Parathyroid adenoma (tissue), 2 donors: ENCODE measurements at regions not wholly inside any gene's neighbourhood (a gene's known extent, or its start where the extent isn't known, plus 50 kb on each side); places are given as distances from the start of the nearest gene placed in this dataset.

Source experiments
- H2AFZ ChIP-seq: fragments of 300-600 bp; sonication (generic); one replicate; pipeline ENCODE4 v1.7.0; 2017; ENCODE audit warnings: antibody characterized with exemption, mild to moderate bottlenecking
- H3K27ac ChIP-seq: fragments of 300-600 bp; sonication (generic); one replicate; pipeline ENCODE4 v1.7.0; 2017
- H3K27me3 ChIP-seq: fragments of 300-600 bp; sonication (generic); one replicate; pipeline ENCODE4 v1.7.0; 2017; ENCODE audit warnings: low read length; ENCODE audit not compliant: control insufficient read depth, insufficient read depth
- H3K36me3 ChIP-seq: fragments of 300-600 bp; sonication (generic); one replicate; pipeline ENCODE4 v1.7.0; 2017; ENCODE audit warnings: low read length; ENCODE audit not compliant: control insufficient read depth, insufficient read depth
- H3K4me1 ChIP-seq: fragments of 300-600 bp; sonication (generic); one replicate; pipeline ENCODE4 v1.7.0; 2017; ENCODE audit warnings: control low read depth
- H3K4me2 ChIP-seq: fragments of 300-600 bp; sonication (generic); one replicate; pipeline ENCODE4 v1.7.0; 2017; ENCODE audit warnings: low read length
- H3K4me3 ChIP-seq: fragments of 300-600 bp; sonication (generic); one replicate; pipeline ENCODE4 v1.7.0; 2017; ENCODE audit warnings: low read depth, low read length
- H3K79me2 ChIP-seq: fragments of 300-600 bp; sonication (generic); one replicate; pipeline ENCODE4 v1.7.0; 2017; ENCODE audit warnings: control low read depth
- H3K9ac ChIP-seq: fragments of 300-600 bp; sonication (generic); one replicate; pipeline ENCODE4 v1.7.0; 2017; ENCODE audit warnings: mild to moderate bottlenecking
- H3K9me3 ChIP-seq: fragments of 300-600 bp; sonication (generic); one replicate; pipeline ENCODE4 v1.7.0; 2017; ENCODE audit warnings: low read length; ENCODE audit not compliant: control insufficient read depth
- CTCF ChIP-seq: fragments of 300-600 bp; sonication (generic); IDR thresholded peaks from one replicate; pipeline ENCODE4 v1.7.0; 2017; ENCODE audit warnings: antibody characterized with exemption, mild to moderate bottlenecking
- donor health status: primary hyperparathyroidism.

- H3K4me1 ChIP-seq = no peaks in the 10 kb centered on the region
- H2AFZ ChIP-seq = no peak overlapping the region
- H3K79me2 ChIP-seq = no peaks in the 10 kb centered on the region
- no peak overlapping the region for H3K9ac ChIP-seq
- no peak for TF ChIP-seq CTCF
- H3K4me3 ChIP-seq = no peak overlapping the region
- no peaks in the 10 kb centered on the region for H3K9me3 ChIP-seq
- H3K27ac ChIP-seq = no peak overlapping the region
- no peaks in the 10 kb centered on the region for H3K36me3 ChIP-seq
- H3K4me2 ChIP-seq = no peak overlapping the region
- no peaks in the 10 kb centered on the region for H3K27me3 ChIP-seq
Observed at GRCh38 chr12:67909091-67909531, 80.1 kb upstream of the IFNG-AS1 start.

GRCh38 chr12:67909681-67910080, 79.6 kb upstream of the IFNG-AS1 start:
- Histone ChIP-seq H3K79me2 (no peaks in the 10 kb centered on the region), H3K36me3 (no peaks in the 10 kb centered on the region), H3K9me3 (no peaks in the 10 kb centered on the region), H3K4me3 (no peak overlapping the region), H3K27ac (no peak overlapping the region), H3K9ac (no peak overlapping the region), H2AFZ (no peak overlapping the region), H3K4me2 (no peak overlapping the region), H3K27me3 (no peaks in the 10 kb centered on the region), H3K4me1 (no peaks in the 10 kb centered on the region)
- TF ChIP-seq CTCF = no peak

DNA sequence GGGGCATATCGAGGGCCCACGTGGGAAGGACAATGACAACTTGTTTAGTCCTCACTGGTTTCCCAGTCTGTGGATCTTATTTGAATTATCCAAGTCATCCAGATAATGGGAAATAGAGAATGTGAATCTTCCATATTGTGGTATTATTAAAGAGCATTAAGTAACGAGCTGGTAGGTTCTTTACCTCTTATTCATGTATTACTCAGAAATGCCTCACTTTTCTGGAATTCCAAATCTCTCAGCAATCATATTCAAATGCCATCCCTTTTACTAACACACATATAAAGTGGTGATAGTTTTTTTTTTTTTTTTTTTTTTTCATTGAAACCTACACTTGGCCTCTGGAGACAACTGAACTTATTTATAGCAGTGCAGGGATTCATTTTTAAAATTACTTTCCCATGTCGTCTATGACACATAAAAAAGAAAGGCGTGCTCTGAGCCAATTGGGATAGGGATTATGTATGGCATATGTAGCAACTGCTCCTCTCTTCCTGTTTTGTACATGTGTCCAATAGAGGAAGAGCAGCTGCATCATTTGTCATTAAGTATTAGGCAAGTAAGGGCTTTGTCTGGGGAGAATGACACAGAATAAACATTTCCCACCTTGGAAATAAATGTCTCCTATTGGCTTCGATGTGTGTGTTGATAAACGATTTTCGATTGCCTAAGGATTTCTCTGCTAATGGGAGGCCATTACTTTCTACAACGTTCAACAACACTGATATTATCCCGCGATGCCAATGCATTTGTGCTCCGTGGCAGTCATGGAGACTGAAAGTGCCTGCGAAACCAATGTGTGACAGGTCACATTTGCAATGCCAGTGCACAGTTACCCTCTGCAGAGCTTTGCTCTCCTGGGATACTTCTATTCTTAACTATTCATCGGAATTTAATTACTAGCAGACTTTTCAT, 78.6 kb upstream of the IFNG-AS1 start:
- Histone ChIP-seq H3K4me1 (no peaks in the 10 kb centered on the region), H3K9me3 (no peaks in the 10 kb centered on the region), H3K36me3 (no peaks in the 10 kb centered on the region), H3K4me2 (no peak overlapping the region), H3K27ac (no peak overlapping the region), H3K4me3 (no peak overlapping the region), H2AFZ (no peak overlapping the region), H3K79me2 (no peaks in the 10 kb centered on the region), H3K27me3 (no peaks in the 10 kb centered on the region), H3K9ac (no peak overlapping the region)
- TF ChIP-seq CTCF = no peak

DNA sequence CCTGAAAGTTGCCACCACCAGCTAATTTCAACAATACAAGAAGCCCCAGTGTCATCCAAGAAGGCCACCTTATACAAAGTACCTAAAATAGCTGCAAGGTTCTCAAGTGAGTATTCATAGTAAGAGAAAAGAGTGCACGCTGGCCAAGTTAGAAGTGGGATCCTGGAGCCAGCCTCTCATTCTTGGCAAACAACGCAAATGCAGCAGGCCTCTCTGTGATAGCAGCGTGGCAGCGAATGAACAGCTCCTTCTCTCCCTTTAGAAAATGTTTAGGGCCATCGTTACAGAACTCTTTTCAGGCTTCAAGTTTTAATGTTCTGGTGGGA, 78.0 kb upstream of the IFNG-AS1 start:
- Histone ChIP-seq H2AFZ (no peak overlapping the region), H3K9ac (no peak overlapping the region), H3K27ac (no peak overlapping the region), H3K79me2 (no peaks in the 10 kb centered on the region), H3K4me3 (no peak overlapping the region), H3K27me3 (no peaks in the 10 kb centered on the region), H3K4me2 (no peak overlapping the region), H3K36me3 (no peaks in the 10 kb centered on the region), H3K9me3 (no peaks in the 10 kb centered on the region), H3K4me1 (no peaks in the 10 kb centered on the region)
- TF ChIP-seq CTCF = no peak

- Histone ChIP-seq H2AFZ (no peak overlapping the region), H3K27ac (no peak overlapping the region), H3K4me3 (no peak overlapping the region), H3K27me3 (no peaks in the 10 kb centered on the region), H3K4me1 (no peaks in the 10 kb centered on the region), H3K36me3 (no peaks in the 10 kb centered on the region), H3K9me3 (no peaks in the 10 kb centered on the region), H3K79me2 (no peaks in the 10 kb centered on the region), H3K4me2 (no peak overlapping the region), H3K9ac (no peak overlapping the region)
- TF ChIP-seq CTCF = no peak
Observed at GRCh38 chr12:67911789-67912188, 77.5 kb upstream of the IFNG-AS1 start.
